Upper lobe of left lung (tissue), 4 donors: ENCODE measurements at regions not wholly inside any gene's neighbourhood (a gene's known extent, or its start where the extent isn't known, plus 50 kb on each side); places are given as distances from the start of the nearest gene placed in this dataset.

Experiments
- POLR2A ChIP-seq, 4 donors: fragments of 450-650 bp; IDR thresholded peaks; one replicate each; pipeline ENCODE4 v1.5.1; 2016 to 2017; ENCODE audit warnings: antibody characterized with exemption in 4 of 4, mild to moderate bottlenecking in 2 of 4
- TF ChIP-seq, protein P1 (sequence below), 6 experiments: fragments of 450-650 bp in 4 of 6; fragments of 200-600 bp in 2 of 6; sonication (generic) in 2 of 6; IDR thresholded peaks; one replicate each; pipeline ENCODE4 v1.5.1; 2016 to 2019; ENCODE audit warnings: antibody characterized with exemption in 6 of 6

DNA sequence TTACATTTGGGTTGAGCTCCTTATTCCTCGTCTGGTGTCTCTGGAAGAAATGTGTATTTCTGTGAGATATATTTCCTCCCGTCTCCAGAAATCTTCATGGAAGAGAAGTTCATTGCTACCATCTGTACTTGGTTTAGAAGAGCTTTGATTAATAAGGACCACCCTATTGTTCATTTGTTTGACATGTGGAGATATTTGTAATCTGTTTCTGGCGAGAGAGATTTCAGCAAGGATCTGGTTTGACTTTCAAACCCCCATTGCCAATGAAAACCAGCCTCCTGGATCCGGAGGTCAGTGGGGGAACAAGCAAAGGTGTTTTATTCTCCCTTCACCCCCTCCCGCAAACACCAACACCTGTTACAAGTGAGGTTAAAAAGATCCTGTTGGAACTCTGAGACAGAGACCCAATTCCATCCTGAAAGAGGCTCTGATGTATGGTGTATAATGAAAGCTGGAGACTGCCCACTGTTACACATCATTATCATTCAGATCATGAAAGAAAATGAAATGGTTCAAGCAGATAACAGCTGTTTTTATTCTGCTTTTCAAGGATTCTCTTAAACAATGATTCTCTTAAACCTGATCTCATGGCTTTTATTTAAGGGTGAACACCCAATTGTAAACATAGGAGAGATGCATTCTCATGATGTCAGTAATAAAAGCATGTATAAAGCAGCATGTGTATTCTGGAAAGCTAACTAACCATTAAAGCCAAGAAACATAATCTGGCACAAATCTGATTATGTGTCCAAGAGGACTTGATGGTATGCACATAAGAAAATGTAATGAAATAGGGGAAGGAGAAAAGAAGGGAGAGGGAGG lies 393.5 kb upstream of the ADGRL2 start:
- TF ChIP-seq, protein P1, sequence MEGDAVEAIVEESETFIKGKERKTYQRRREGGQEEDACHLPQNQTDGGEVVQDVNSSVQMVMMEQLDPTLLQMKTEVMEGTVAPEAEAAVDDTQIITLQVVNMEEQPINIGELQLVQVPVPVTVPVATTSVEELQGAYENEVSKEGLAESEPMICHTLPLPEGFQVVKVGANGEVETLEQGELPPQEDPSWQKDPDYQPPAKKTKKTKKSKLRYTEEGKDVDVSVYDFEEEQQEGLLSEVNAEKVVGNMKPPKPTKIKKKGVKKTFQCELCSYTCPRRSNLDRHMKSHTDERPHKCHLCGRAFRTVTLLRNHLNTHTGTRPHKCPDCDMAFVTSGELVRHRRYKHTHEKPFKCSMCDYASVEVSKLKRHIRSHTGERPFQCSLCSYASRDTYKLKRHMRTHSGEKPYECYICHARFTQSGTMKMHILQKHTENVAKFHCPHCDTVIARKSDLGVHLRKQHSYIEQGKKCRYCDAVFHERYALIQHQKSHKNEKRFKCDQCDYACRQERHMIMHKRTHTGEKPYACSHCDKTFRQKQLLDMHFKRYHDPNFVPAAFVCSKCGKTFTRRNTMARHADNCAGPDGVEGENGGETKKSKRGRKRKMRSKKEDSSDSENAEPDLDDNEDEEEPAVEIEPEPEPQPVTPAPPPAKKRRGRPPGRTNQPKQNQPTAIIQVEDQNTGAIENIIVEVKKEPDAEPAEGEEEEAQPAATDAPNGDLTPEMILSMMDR (IDR thresholded peaks at IDR 0.05) = no peak
- TF ChIP-seq POLR2A (IDR thresholded peaks at IDR 0.05) = no peak
